HL-60 (cell line): ENCODE measurements at regions not wholly inside any gene's neighbourhood (a gene's known extent, or its start where the extent isn't known, plus 50 kb on each side); places are given as distances from the start of the nearest gene placed in this dataset.

ENCODE experiments used
- GABPA ChIP-seq: IDR thresholded peaks from 2 replicates; pipeline ENCODE4 v1.6.1; 2012; ENCODE audit warnings: low read depth
- POLR2AphosphoS5 ChIP-seq: IDR thresholded peaks from 2 replicates; pipeline ENCODE4 v1.6.1; 2012; ENCODE audit warnings: low read depth
- TF ChIP-seq, protein P1 (sequence below): IDR thresholded peaks from one replicate; pipeline ENCODE4 v1.5.1; 2011; ENCODE audit warnings: low read length, control low read depth, inconsistent platforms; ENCODE audit not compliant: insufficient read depth

DNA sequence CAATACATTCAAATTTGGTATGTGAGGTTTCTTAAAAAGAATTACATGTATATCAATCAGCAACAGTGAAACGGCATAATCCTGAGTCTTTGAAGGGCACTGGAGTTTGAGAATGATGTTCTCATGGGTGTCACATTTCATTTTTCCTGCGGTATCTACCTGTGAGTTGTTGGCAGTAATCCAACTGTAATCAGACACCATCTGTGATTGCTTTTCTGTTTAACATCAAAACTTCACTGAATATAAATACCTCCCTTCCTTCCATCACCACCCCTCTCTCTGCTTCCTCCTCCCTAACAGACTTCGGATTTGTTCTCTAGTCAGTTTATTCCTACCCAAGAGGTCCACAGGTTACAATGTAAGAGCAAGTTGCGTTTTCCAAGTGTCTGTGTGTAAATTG lies 275.2 kb upstream of the PCSK5 start:
- TF ChIP-seq, protein P1, sequence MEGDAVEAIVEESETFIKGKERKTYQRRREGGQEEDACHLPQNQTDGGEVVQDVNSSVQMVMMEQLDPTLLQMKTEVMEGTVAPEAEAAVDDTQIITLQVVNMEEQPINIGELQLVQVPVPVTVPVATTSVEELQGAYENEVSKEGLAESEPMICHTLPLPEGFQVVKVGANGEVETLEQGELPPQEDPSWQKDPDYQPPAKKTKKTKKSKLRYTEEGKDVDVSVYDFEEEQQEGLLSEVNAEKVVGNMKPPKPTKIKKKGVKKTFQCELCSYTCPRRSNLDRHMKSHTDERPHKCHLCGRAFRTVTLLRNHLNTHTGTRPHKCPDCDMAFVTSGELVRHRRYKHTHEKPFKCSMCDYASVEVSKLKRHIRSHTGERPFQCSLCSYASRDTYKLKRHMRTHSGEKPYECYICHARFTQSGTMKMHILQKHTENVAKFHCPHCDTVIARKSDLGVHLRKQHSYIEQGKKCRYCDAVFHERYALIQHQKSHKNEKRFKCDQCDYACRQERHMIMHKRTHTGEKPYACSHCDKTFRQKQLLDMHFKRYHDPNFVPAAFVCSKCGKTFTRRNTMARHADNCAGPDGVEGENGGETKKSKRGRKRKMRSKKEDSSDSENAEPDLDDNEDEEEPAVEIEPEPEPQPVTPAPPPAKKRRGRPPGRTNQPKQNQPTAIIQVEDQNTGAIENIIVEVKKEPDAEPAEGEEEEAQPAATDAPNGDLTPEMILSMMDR: no peak
- TF ChIP-seq GABPA: no peak
- TF ChIP-seq POLR2AphosphoS5: no peak
